ENCODE measurements at regions not wholly inside any gene's neighbourhood (a gene's known extent, or its start where the extent isn't known, plus 50 kb on each side); places are given as distances from the start of the nearest gene placed in this dataset.

GRCh38 chr6:44734886-44735629 is 347.6 kb downstream of the CDC5L start:
- no peak for TF ChIP-seq POLR2AphosphoS5 (IDR thresholded peaks at IDR 0.05)
- TF ChIP-seq, protein P1, sequence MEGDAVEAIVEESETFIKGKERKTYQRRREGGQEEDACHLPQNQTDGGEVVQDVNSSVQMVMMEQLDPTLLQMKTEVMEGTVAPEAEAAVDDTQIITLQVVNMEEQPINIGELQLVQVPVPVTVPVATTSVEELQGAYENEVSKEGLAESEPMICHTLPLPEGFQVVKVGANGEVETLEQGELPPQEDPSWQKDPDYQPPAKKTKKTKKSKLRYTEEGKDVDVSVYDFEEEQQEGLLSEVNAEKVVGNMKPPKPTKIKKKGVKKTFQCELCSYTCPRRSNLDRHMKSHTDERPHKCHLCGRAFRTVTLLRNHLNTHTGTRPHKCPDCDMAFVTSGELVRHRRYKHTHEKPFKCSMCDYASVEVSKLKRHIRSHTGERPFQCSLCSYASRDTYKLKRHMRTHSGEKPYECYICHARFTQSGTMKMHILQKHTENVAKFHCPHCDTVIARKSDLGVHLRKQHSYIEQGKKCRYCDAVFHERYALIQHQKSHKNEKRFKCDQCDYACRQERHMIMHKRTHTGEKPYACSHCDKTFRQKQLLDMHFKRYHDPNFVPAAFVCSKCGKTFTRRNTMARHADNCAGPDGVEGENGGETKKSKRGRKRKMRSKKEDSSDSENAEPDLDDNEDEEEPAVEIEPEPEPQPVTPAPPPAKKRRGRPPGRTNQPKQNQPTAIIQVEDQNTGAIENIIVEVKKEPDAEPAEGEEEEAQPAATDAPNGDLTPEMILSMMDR (IDR thresholded peaks at IDR 0.05): no peak

Data from suprapubic skin (tissue), 3 donors.